ENCODE measurements at regions not wholly inside any gene's neighbourhood (a gene's known extent, or its start where the extent isn't known, plus 50 kb on each side); places are given as distances from the start of the nearest gene placed in this dataset.

DNA sequence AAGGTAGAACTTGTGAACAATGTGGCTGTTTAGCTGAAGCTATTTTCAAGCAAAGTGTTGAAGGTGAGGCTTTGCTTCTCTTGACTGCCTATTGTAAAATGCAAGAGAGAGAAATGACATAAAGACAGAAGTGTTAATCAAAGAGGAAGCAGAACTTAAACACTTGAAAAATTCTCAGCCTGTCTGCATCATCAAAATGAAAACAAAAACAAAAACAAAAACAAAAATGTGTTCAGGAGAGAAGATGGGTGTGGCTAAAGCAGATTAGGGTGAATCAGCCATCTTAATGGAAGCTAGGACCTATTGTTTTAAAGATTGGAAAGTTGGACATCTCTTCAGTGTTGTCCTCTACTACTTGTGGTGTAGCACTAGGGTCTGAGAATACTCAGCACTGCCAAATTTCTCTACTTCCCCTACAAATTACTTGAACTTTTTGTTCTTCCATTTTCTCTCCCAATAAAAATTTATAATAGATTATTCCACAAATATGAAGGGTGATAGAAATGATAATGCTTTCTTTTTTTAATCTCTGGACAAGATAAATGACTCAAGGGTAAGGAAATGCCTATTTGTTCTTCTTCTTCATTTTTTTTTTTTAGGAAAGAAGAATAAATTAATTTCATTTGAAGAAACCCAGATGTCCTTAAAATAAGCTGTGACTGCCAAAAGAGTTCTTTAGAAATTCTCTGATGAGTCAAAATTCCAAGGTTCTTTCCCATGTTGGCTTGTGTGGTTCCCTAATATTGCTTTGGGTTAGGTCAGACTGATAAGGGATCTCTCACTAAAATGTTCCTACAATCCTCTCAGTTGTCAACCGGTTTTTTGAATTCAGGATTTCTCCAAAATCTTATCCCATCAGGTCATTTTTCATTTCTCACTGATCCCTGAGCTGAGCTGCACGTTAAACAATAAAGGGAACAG is 571.2 kb upstream of the ZEB2 start:
- H3K4me1 Mint-ChIP-seq: no peaks in the 10 kb centered on the region
- H2AFZ ChIP-seq: no peak overlapping the region
- ATAC-seq: no peak
- H3K4me2 ChIP-seq: no peak overlapping the region
- H3K36me3 Mint-ChIP-seq (ENCODE audit: low read depth): no peaks in the 10 kb centered on the region; the same call in 1 of the 3 replicates
- H3F3A ChIP-seq (replicated peaks; ENCODE audit: low read depth): no peaks in the 10 kb centered on the region
- no peak overlapping the region for H3K27ac Mint-ChIP-seq
- H3K4me3 ChIP-seq: no peak overlapping the region
- peaks cover 2% of the 10 kb centered on the region for H3K27me3 Mint-ChIP-seq (ENCODE audit: insufficient read depth, low read depth, poor library complexity)
- H3K4me3 Mint-ChIP-seq: no peak overlapping the region
- H3K27ac ChIP-seq (ENCODE audit: low read depth): no peak overlapping the region
- DNase-seq (ENCODE audit: low spot score): no peak
- H3K9me2 ChIP-seq (ENCODE audit: insufficient read depth): peaks cover 4% of the 10 kb centered on the region; the same call in 1 of the 2 replicates
- H3K4me1 ChIP-seq (ENCODE audit: insufficient read depth): no peaks in the 10 kb centered on the region
- no peaks in the 10 kb centered on the region for H3K36me3 ChIP-seq (ENCODE audit: insufficient read depth)
- H3K27me3 ChIP-seq (ENCODE audit: insufficient read depth): no peaks in the 10 kb centered on the region
- no peaks in the 10 kb centered on the region for H4K20me1 ChIP-seq (replicated peaks; ENCODE audit: insufficient read depth)
- H3K79me2 ChIP-seq (replicated peaks; ENCODE audit: insufficient read depth): no peaks in the 10 kb centered on the region
- peaks cover 8% of the 10 kb centered on the region; the same call in 1 of the 3 replicates for H3K9me3 Mint-ChIP-seq
- no peak for TF ChIP-seq ZNF114 (CRISPR knock-in tag; IDR thresholded peaks at IDR 0.05)
- TF ChIP-seq, protein P1, sequence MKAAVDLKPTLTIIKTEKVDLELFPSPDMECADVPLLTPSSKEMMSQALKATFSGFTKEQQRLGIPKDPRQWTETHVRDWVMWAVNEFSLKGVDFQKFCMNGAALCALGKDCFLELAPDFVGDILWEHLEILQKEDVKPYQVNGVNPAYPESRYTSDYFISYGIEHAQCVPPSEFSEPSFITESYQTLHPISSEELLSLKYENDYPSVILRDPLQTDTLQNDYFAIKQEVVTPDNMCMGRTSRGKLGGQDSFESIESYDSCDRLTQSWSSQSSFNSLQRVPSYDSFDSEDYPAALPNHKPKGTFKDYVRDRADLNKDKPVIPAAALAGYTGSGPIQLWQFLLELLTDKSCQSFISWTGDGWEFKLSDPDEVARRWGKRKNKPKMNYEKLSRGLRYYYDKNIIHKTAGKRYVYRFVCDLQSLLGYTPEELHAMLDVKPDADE (IDR thresholded peaks at IDR 0.05): no peak
- no peak for TF ChIP-seq CREB1 (CRISPR knock-in tag; IDR thresholded peaks at IDR 0.05; ENCODE audit: low read depth)
- TF ChIP-seq, protein P2, sequence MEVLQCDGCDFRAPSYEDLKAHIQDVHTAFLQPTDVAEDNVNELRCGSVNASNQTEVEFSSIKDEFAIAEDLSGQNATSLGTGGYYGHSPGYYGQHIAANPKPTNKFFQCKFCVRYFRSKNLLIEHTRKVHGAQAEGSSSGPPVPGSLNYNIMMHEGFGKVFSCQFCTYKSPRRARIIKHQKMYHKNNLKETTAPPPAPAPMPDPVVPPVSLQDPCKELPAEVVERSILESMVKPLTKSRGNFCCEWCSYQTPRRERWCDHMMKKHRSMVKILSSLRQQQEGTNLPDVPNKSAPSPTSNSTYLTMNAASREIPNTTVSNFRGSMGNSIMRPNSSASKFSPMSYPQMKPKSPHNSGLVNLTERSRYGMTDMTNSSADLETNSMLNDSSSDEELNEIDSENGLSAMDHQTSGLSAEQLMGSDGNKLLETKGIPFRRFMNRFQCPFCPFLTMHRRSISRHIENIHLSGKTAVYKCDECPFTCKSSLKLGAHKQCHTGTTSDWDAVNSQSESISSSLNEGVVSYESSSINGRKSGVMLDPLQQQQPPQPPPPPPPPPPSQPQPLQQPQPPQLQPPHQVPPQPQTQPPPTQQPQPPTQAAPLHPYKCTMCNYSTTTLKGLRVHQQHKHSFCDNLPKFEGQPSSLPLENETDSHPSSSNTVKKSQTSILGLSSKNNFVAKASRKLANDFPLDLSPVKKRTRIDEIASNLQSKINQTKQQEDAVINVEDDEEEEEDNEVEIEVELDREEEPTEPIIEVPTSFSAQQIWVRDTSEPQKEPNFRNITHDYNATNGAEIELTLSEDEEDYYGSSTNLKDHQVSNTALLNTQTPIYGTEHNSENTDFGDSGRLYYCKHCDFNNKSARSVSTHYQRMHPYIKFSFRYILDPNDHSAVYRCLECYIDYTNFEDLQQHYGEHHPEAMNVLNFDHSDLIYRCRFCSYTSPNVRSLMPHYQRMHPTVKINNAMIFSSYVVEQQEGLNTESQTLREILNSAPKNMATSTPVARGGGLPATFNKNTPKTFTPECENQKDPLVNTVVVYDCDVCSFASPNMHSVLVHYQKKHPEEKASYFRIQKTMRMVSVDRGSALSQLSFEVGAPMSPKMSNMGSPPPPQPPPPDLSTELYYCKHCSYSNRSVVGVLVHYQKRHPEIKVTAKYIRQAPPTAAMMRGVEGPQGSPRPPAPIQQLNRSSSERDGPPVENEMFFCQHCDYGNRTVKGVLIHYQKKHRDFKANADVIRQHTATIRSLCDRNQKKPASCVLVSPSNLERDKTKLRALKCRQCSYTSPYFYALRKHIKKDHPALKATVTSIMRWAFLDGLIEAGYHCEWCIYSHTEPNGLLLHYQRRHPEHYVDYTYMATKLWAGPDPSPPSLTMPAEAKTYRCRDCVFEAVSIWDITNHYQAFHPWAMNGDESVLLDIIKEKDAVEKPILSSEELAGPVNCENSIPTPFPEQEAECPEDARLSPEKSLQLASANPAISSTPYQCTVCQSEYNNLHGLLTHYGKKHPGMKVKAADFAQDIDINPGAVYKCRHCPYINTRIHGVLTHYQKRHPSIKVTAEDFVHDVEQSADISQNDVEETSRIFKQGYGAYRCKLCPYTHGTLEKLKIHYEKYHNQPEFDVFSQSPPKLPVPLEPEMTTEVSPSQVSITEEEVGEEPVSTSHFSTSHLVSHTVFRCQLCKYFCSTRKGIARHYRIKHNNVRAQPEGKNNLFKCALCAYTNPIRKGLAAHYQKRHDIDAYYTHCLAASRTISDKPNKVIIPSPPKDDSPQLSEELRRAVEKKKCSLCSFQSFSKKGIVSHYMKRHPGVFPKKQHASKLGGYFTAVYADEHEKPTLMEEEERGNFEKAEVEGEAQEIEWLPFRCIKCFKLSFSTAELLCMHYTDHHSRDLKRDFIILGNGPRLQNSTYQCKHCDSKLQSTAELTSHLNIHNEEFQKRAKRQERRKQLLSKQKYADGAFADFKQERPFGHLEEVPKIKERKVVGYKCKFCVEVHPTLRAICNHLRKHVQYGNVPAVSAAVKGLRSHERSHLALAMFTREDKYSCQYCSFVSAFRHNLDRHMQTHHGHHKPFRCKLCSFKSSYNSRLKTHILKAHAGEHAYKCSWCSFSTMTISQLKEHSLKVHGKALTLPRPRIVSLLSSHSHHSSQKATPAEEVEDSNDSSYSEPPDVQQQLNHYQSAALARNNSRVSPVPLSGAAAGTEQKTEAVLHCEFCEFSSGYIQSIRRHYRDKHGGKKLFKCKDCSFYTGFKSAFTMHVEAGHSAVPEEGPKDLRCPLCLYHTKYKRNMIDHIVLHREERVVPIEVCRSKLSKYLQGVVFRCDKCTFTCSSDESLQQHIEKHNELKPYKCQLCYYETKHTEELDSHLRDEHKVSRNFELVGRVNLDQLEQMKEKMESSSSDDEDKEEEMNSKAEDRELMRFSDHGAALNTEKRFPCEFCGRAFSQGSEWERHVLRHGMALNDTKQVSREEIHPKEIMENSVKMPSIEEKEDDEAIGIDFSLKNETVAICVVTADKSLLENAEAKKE (CRISPR knock-in tag; IDR thresholded peaks at IDR 0.05): no peak
- no peak for TF ChIP-seq JUNB (IDR thresholded peaks at IDR 0.05; ENCODE audit: unreplicated experiment)
- no peak for TF ChIP-seq STAT1 (IDR thresholded peaks at IDR 0.05; ENCODE audit: unreplicated experiment)
- TF ChIP-seq, protein P3, sequence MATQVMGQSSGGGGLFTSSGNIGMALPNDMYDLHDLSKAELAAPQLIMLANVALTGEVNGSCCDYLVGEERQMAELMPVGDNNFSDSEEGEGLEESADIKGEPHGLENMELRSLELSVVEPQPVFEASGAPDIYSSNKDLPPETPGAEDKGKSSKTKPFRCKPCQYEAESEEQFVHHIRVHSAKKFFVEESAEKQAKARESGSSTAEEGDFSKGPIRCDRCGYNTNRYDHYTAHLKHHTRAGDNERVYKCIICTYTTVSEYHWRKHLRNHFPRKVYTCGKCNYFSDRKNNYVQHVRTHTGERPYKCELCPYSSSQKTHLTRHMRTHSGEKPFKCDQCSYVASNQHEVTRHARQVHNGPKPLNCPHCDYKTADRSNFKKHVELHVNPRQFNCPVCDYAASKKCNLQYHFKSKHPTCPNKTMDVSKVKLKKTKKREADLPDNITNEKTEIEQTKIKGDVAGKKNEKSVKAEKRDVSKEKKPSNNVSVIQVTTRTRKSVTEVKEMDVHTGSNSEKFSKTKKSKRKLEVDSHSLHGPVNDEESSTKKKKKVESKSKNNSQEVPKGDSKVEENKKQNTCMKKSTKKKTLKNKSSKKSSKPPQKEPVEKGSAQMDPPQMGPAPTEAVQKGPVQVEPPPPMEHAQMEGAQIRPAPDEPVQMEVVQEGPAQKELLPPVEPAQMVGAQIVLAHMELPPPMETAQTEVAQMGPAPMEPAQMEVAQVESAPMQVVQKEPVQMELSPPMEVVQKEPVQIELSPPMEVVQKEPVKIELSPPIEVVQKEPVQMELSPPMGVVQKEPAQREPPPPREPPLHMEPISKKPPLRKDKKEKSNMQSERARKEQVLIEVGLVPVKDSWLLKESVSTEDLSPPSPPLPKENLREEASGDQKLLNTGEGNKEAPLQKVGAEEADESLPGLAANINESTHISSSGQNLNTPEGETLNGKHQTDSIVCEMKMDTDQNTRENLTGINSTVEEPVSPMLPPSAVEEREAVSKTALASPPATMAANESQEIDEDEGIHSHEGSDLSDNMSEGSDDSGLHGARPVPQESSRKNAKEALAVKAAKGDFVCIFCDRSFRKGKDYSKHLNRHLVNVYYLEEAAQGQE (IDR thresholded peaks at IDR 0.05; ENCODE audit: unreplicated experiment): no peak

Data from GM23338 (cell line).